GM10248 (cell line): ENCODE measurements at regions not wholly inside any gene's neighbourhood (a gene's known extent, or its start where the extent isn't known, plus 50 kb on each side); places are given as distances from the start of the nearest gene placed in this dataset.

ENCODE experiments used
- CTCF ChIA-PET: fragments of 300-600 bp; sonication (Branson Sonifier 250); formaldehyde crosslinking; extraction: SDS; loops from one replicate; lab custom pipeline; 2021; ENCODE audit warnings: antibody characterized with exemption; lab: Yijun Ruan, JAX
- POLR2A ChIA-PET: fragments of 350-650 bp; sonication (Branson Sonifier 250); formaldehyde crosslinking; extraction: SDS; loops from one replicate; lab custom pipeline; 2020; ENCODE audit warnings: antibody characterized with exemption; lab: Yijun Ruan, JAX
- DNase-seq: peaks from one replicate; pipeline ENCODE4 v3.0.0; 2012; ENCODE audit errors: extremely low spot score
- CTCF ChIP-seq: IDR thresholded peaks from 2 replicates; pipeline ENCODE4 v1.5.1; 2012; ENCODE audit warnings: mild to moderate bottlenecking, low read depth; ENCODE audit errors: extremely low read depth, missing control alignments, control extremely low read depth

- no peak for TF ChIP-seq CTCF
- POLR2A ChIA-PET: no interaction called here
- DNase-seq: no peak
- CTCF ChIA-PET: no interaction called here
Observed at GRCh38 chr11:69979632-69980031, 98.5 kb upstream of the ANO1 start.

GRCh38 chr11:69981119-69981784 is 96.9 kb upstream of the ANO1 start:
- ChIA-PET CTCF (interaction anchor here (2.1 kb wide), 1 partner anchor 11 kb away, joined by 6 read pairs; no protein-coding TSS in a partner anchor), POLR2A (no interaction called here)
- DNase-seq: no peak
- no peak for TF ChIP-seq CTCF

DNA sequence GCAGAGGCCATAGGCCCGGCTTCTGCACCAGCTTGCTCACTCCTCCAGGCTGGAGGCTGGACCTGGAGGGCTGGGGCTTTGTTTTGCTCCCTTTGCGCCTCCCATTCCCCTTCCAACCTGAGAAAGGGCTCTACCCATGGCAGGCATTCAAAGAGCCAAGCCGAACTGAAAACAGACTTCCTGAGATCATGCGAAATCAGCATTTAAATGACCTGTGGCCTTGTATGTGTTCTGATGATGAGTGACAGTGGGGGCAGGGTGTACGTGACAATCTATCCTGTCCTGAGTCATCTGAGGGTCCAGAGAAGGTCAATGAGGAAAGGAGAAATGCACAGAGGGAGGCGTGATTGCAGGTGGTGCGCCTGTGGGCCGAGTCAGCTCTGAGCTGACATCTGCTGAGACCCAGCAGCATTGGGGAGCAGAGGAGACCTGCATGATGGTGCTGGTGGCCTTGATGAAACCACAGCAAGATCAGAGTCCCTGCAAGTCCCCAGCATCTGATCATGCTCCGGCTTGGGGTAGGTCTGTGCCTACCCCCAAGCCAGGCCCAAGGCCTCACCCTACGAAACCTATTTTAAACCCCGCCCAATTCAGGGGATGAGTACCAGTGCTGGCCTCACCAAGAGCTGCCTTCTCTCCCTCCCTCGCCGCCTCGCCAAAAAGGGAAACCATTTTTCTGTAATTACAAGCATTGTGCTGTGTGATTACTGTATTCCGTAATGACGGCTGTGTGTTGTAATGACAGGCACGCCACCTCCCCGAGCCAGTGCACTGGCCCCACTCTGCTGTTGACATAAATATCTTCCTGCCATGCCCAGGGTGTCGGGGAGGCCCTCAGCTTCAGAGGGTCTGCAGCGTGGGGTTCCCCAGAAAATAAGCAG is 95.2 kb upstream of the ANO1 start:
- ChIA-PET CTCF (interaction anchor here (2.1 kb wide), 1 partner anchor 10 kb away, joined by 6 read pairs; no protein-coding TSS in a partner anchor), POLR2A (no interaction called here)
- DNase-seq: no peak
- TF ChIP-seq CTCF: no peak

GRCh38 chr11:69983571-69983877 is 94.6 kb upstream of the ANO1 start:
- no peak for DNase-seq
- ChIA-PET POLR2A (no interaction called here), CTCF (no interaction called here)
- TF ChIP-seq CTCF: no peak

DNA sequence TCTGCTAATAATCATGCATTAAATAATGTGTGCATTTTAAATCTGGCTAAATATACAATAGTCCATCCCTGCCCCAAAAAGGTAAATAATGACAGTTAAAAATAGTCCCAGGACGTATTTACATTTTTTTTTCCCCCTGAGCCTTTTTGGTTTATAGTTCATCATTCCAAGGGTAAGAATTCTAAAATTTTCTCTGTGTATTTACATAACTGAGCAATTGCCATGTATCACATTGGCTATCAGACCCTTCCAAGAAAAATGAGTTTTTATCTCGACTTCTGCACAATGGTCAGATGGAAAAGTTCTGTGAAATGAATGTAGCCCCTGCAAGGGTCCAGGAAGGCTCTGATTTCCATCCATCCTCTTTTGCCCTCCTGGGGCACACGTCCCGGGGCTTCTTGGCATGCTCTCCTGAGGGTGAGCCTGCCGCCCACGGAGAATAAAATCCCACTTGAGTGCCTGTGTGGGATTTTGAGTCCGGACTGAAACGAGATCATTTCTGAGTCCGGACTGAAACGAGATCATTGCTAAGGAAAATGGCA is 94.1 kb upstream of the ANO1 start:
- DNase-seq: no peak
- ChIA-PET CTCF (no interaction called here), POLR2A (no interaction called here)
- no peak for TF ChIP-seq CTCF

DNA sequence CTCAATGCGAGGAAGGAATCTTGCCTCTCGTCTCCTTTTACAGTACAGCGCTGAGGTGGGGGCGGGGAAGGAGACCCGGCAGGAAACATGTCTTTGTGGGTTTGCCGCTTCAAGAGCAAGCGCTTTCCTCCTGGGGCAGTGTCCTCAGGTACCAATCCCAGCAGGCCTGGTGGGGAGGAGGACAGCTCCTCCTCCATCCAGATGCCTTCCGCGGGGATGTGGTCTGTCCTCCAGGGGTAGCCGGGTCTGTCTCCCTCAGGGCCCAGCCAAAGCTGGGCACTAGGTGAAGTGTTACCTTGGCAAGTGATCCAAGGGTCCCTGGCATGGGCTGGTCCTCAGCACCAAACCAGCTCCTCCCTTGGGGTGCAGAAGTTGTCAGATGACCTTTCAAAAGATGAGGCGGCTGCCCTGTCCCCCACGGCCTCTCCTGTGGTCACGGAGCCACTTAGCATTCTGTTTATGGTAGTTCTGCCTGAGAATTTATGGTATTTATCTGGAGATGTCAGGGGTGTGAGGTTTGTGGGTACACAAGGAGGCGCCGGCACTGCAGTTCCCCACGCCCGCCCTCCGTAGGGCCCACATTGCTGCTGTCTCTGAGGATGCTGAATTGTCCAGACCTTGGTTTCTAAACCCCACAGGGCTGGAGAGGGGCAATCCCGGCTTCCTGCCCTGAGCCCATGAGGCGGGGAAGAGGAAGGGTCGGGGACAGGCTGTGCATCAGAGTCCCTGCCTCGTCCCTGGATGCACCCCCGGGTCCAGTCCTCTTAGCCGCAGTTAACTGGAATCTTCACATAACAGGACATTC is 93.5 kb upstream of the ANO1 start:
- ChIA-PET CTCF (no interaction called here), POLR2A (no interaction called here)
- TF ChIP-seq CTCF: no peak
- DNase-seq: no peak
